ENCODE measurements at regions not wholly inside any gene's neighbourhood (a gene's known extent, or its start where the extent isn't known, plus 50 kb on each side); places are given as distances from the start of the nearest gene placed in this dataset.

GRCh38 chr12:126856958-126857357 lies 1410.0 kb upstream of the TMEM132C start:
- Mint-ChIP-seq H3K9me3 (no peaks in the 10 kb centered on the region), H3K27ac (no peak overlapping the region), H3K4me1 (no peaks in the 10 kb centered on the region), H3K36me3 (no peaks in the 10 kb centered on the region), H3K27me3 (ENCODE audit: low read depth) (no peaks in the 10 kb centered on the region), H3K4me3 (no peak overlapping the region)
- peak; percentile 13 for TF ChIP-seq CTCF (IDR thresholded peaks at IDR 0.05; ENCODE audit: unreplicated experiment)
- no peak for DNase-seq (ENCODE audit: low spot score in 2 of 2, unreplicated experiment in 2 of 2)

- no peak for TF ChIP-seq CTCF (IDR thresholded peaks at IDR 0.05; ENCODE audit: unreplicated experiment)
- H3K4me1 Mint-ChIP-seq: no peaks in the 10 kb centered on the region
- no peak overlapping the region for H3K4me3 Mint-ChIP-seq
- no peaks in the 10 kb centered on the region for H3K36me3 Mint-ChIP-seq
- no peaks in the 10 kb centered on the region for H3K27me3 Mint-ChIP-seq (ENCODE audit: low read depth)
- no peak for DNase-seq (ENCODE audit: low spot score in 2 of 2, unreplicated experiment in 2 of 2)
- H3K9me3 Mint-ChIP-seq: no peaks in the 10 kb centered on the region
- no peak overlapping the region for H3K27ac Mint-ChIP-seq
Observed at GRCh38 chr12:126858560-126858959, 1408.4 kb upstream of the TMEM132C start.

GRCh38 chr12:126860210-126860609 lies 1406.8 kb upstream of the TMEM132C start:
- H3K27ac Mint-ChIP-seq: no peak overlapping the region
- DNase-seq (ENCODE audit: low spot score in 2 of 2, unreplicated experiment in 2 of 2): no peak
- H3K4me3 Mint-ChIP-seq: no peak overlapping the region
- H3K9me3 Mint-ChIP-seq: peaks cover 4% of the 10 kb centered on the region
- TF ChIP-seq CTCF (IDR thresholded peaks at IDR 0.05; ENCODE audit: unreplicated experiment): no peak
- H3K4me1 Mint-ChIP-seq: no peaks in the 10 kb centered on the region
- H3K36me3 Mint-ChIP-seq: no peaks in the 10 kb centered on the region
- no peaks in the 10 kb centered on the region for H3K27me3 Mint-ChIP-seq (ENCODE audit: low read depth)

GRCh38 chr12:126862500-126862899 lies 1404.5 kb upstream of the TMEM132C start:
- peaks cover 4% of the 10 kb centered on the region for H3K9me3 Mint-ChIP-seq
- H3K27me3 Mint-ChIP-seq (ENCODE audit: low read depth): no peaks in the 10 kb centered on the region
- H3K4me1 Mint-ChIP-seq: no peaks in the 10 kb centered on the region
- no peak overlapping the region for H3K27ac Mint-ChIP-seq
- no peak for TF ChIP-seq CTCF (IDR thresholded peaks at IDR 0.05; ENCODE audit: unreplicated experiment)
- H3K4me3 Mint-ChIP-seq: no peak overlapping the region
- H3K36me3 Mint-ChIP-seq: no peaks in the 10 kb centered on the region
- DNase-seq (ENCODE audit: low spot score in 2 of 2, unreplicated experiment in 2 of 2): no peak

- TF ChIP-seq CTCF (IDR thresholded peaks at IDR 0.05; ENCODE audit: unreplicated experiment): no peak
- no peak overlapping the region for H3K4me3 Mint-ChIP-seq
- H3K4me1 Mint-ChIP-seq: no peaks in the 10 kb centered on the region
- H3K27ac Mint-ChIP-seq: no peak overlapping the region
- no peaks in the 10 kb centered on the region for H3K9me3 Mint-ChIP-seq
- no peaks in the 10 kb centered on the region for H3K36me3 Mint-ChIP-seq
- DNase-seq (ENCODE audit: low spot score in 2 of 2, unreplicated experiment in 2 of 2): no peak
- H3K27me3 Mint-ChIP-seq (ENCODE audit: low read depth): no peaks in the 10 kb centered on the region
Observed at GRCh38 chr12:126869644-126870043, 1397.3 kb upstream of the TMEM132C start.

GRCh38 chr12:126873701-126874100 lies 1393.3 kb upstream of the TMEM132C start:
- TF ChIP-seq CTCF (IDR thresholded peaks at IDR 0.05; ENCODE audit: unreplicated experiment): no peak
- no peaks in the 10 kb centered on the region for H3K4me1 Mint-ChIP-seq
- H3K27ac Mint-ChIP-seq: no peak overlapping the region
- no peak overlapping the region for H3K4me3 Mint-ChIP-seq
- H3K27me3 Mint-ChIP-seq (ENCODE audit: low read depth): peaks cover under 1% of the 10 kb centered on the region
- DNase-seq (ENCODE audit: low spot score in 2 of 2, unreplicated experiment in 2 of 2): no peak
- no peaks in the 10 kb centered on the region for H3K36me3 Mint-ChIP-seq
- no peaks in the 10 kb centered on the region for H3K9me3 Mint-ChIP-seq

Data from mesothelial cell of epicardium (in vitro differentiated cells).